ENCODE measurements at regions not wholly inside any gene's neighbourhood (a gene's known extent, or its start where the extent isn't known, plus 50 kb on each side); places are given as distances from the start of the nearest gene placed in this dataset.

DNA sequence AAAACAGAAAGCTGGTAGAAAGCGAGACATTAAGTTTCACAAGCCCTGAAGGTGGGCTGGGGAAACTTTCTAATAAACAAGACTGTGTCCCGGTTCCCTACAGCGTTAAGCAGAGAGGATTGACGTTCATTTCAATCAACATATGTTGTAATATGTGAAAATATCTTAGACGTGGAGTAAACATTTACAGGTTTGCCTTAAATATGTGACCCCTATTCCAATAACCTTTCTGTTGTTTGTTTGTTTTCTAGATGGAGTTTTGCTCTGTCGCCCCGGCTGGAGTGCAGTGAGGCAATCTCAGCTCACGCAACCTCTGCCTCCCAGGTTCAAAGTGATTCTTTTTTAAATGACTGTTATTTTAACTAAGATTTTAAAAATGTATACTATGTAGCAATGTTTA, 526.2 kb downstream of the SUCLA2 start:
- TF ChIP-seq POLR2A (IDR thresholded peaks at IDR 0.05), result no peak
- TF ChIP-seq, protein P1, sequence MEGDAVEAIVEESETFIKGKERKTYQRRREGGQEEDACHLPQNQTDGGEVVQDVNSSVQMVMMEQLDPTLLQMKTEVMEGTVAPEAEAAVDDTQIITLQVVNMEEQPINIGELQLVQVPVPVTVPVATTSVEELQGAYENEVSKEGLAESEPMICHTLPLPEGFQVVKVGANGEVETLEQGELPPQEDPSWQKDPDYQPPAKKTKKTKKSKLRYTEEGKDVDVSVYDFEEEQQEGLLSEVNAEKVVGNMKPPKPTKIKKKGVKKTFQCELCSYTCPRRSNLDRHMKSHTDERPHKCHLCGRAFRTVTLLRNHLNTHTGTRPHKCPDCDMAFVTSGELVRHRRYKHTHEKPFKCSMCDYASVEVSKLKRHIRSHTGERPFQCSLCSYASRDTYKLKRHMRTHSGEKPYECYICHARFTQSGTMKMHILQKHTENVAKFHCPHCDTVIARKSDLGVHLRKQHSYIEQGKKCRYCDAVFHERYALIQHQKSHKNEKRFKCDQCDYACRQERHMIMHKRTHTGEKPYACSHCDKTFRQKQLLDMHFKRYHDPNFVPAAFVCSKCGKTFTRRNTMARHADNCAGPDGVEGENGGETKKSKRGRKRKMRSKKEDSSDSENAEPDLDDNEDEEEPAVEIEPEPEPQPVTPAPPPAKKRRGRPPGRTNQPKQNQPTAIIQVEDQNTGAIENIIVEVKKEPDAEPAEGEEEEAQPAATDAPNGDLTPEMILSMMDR (IDR thresholded peaks at IDR 0.05), result no peak

Measured in heart left ventricle (tissue), 13 donors.